Endodermal cell (in vitro differentiated cells): ENCODE measurements at regions not wholly inside any gene's neighbourhood (a gene's known extent, or its start where the extent isn't known, plus 50 kb on each side); places are given as distances from the start of the nearest gene placed in this dataset.

Experiments used
- DNase-seq: peaks from one replicate; pipeline ENCODE4 v3.0.0-alpha.2; 2017
- H3K27ac ChIP-seq: 2 replicates; pipeline ENCODE4 v1.5.1; 2013; ENCODE audit warnings: mild to moderate bottlenecking, low read depth, low read length, moderate library complexity
- H3K27me3 ChIP-seq: 2 replicates; pipeline ENCODE4 v1.6.1; 2013; ENCODE audit warnings: mild to moderate bottlenecking, low read length, moderate library complexity; ENCODE audit not compliant: insufficient read depth, control insufficient read depth, poor library complexity, severe bottlenecking
- H3K36me3 ChIP-seq: 2 replicates; pipeline ENCODE4 v1.7.0; 2013; ENCODE audit warnings: mild to moderate bottlenecking, low read length, moderate library complexity; ENCODE audit not compliant: control insufficient read depth, insufficient read depth
- H3K4me1 ChIP-seq: one replicate; pipeline ENCODE4 v1.7.0; 2013; ENCODE audit warnings: low read length; ENCODE audit not compliant: control insufficient read depth, insufficient read depth
- H3K4me3 ChIP-seq: 2 replicates; pipeline ENCODE4 v1.5.1; 2013; ENCODE audit warnings: mild to moderate bottlenecking, low read length, moderate library complexity
- H3K9ac ChIP-seq: 2 replicates; pipeline ENCODE4 v1.6.1; 2013; ENCODE audit warnings: mild to moderate bottlenecking, low read length, moderate library complexity; ENCODE audit not compliant: poor library complexity, severe bottlenecking; ENCODE audit errors: extremely low read depth
- H3K9me3 ChIP-seq: 2 replicates; pipeline ENCODE4 v1.6.1; 2013; ENCODE audit warnings: mild to moderate bottlenecking, low read length, moderate library complexity; ENCODE audit not compliant: control insufficient read depth
- H3K27ac Mint-ChIP-seq: 2 replicates; pipeline ENCODE4 v1.8.0; 2020; ENCODE audit warnings: mixed read lengths
- H3K27me3 Mint-ChIP-seq: 2 replicates; pipeline ENCODE4 v1.8.0; 2021; ENCODE audit warnings: mild to moderate bottlenecking, mixed read lengths; ENCODE audit not compliant: insufficient read depth
- H3K36me3 Mint-ChIP-seq: 2 replicates; pipeline ENCODE4 v1.8.0; 2020; ENCODE audit warnings: low read depth, mixed read lengths
- H3K4me1 Mint-ChIP-seq: 2 replicates; pipeline ENCODE4 v1.8.0; 2020; ENCODE audit warnings: mixed read lengths
- H3K4me3 Mint-ChIP-seq: 2 replicates; pipeline ENCODE4 v1.8.0; 2020; ENCODE audit warnings: mild to moderate bottlenecking, moderate library complexity, mixed read lengths
- H3K9me3 Mint-ChIP-seq: 2 replicates; pipeline ENCODE4 v1.8.0; 2020; ENCODE audit warnings: mild to moderate bottlenecking, mixed read lengths
- CTCF ChIP-seq: fragments of 200-600 bp; sonication (generic); conservative IDR thresholded peaks from 2 replicates; pipeline ENCODE4 v1.5.0; 2021; ENCODE audit warnings: antibody characterized with exemption, mild to moderate bottlenecking
- WGBS, 2 experiments: methylation state at CpG; one replicate each; pipeline versions ENCODE4 v1.1.5 to v1.1.7; 2013; ENCODE audit warnings: missing lambda C conversion rate in 2 of 2, mixed read lengths in 1 of 2; ENCODE audit not compliant: insufficient coverage in 1 of 2, insufficient read length in 1 of 2; 5-methylcytosine and 5-hydroxymethylcytosine counted together

GRCh38 chr2:62587592-62587991, 81.6 kb upstream of the TMEM17 start:
- no peak overlapping the region for H3K27ac ChIP-seq
- H3K27ac Mint-ChIP-seq = no peak overlapping the region
- no peaks in the 10 kb centered on the region for H3K27me3 ChIP-seq
- H3K4me1 Mint-ChIP-seq = peaks cover 4% of the 10 kb centered on the region
- H3K4me3 ChIP-seq = no peak overlapping the region
- H3K9ac ChIP-seq = no peak overlapping the region
- no peaks in the 10 kb centered on the region for H3K36me3 ChIP-seq
- no peak for TF ChIP-seq CTCF
- peaks cover 12% of the 10 kb centered on the region for H3K9me3 ChIP-seq
- peaks cover 27% of the 10 kb centered on the region for H3K9me3 Mint-ChIP-seq
- H3K4me1 ChIP-seq = no peaks in the 10 kb centered on the region
- H3K27me3 Mint-ChIP-seq = peaks cover 2% of the 10 kb centered on the region
- H3K36me3 Mint-ChIP-seq = no peaks in the 10 kb centered on the region
- no peak overlapping the region for H3K4me3 Mint-ChIP-seq
- DNase-seq = no peak
- 85 to 88% methylated on average over 2 to 3 of the region's 3 CpGs for WGBS, 2 experiments

- WGBS, 2 experiments = 94% methylated on average over 2 of the region's 2 CpGs; no CpG with 5 or more reads in 1 of the 2 experiments
- no peak overlapping the region for H3K4me3 ChIP-seq
- H3K9me3 ChIP-seq = peaks cover 12% of the 10 kb centered on the region
- Mint-ChIP-seq H3K4me1 (peaks cover 4% of the 10 kb centered on the region), H3K4me3 (no peak overlapping the region), H3K27ac (no peak overlapping the region), H3K27me3 (peaks cover 5% of the 10 kb centered on the region), H3K36me3 (no peaks in the 10 kb centered on the region), H3K9me3 (peaks cover 30% of the 10 kb centered on the region)
- no peaks in the 10 kb centered on the region for H3K4me1 ChIP-seq
- TF ChIP-seq CTCF = no peak
- DNase-seq = no peak
- no peaks in the 10 kb centered on the region for H3K27me3 ChIP-seq
- no peak overlapping the region for H3K27ac ChIP-seq
- H3K36me3 ChIP-seq = no peaks in the 10 kb centered on the region
- H3K9ac ChIP-seq = no peak overlapping the region
Measured at GRCh38 chr2:62586981-62587380, 81.0 kb upstream of the TMEM17 start.

- H3K27me3 Mint-ChIP-seq = peaks cover 6% of the 10 kb centered on the region
- no peaks in the 10 kb centered on the region for H3K36me3 Mint-ChIP-seq
- H3K9ac ChIP-seq = no peak overlapping the region
- H3K27me3 ChIP-seq = no peaks in the 10 kb centered on the region
- peaks cover 3% of the 10 kb centered on the region for H3K9me3 Mint-ChIP-seq
- 80 to 94% methylated on average over 4 to 7 of the region's 7 CpGs for WGBS, 2 experiments
- no peak overlapping the region for H3K4me3 Mint-ChIP-seq
- H3K27ac Mint-ChIP-seq = no peak overlapping the region
- no peaks in the 10 kb centered on the region for H3K9me3 ChIP-seq
- H3K4me1 ChIP-seq = no peaks in the 10 kb centered on the region
- H3K4me1 Mint-ChIP-seq = no peaks in the 10 kb centered on the region
- no peak overlapping the region for H3K27ac ChIP-seq
- H3K36me3 ChIP-seq = no peaks in the 10 kb centered on the region
- TF ChIP-seq CTCF = no peak
- H3K4me3 ChIP-seq = no peak overlapping the region
- DNase-seq = no peak
Measured at GRCh38 chr2:62578803-62579640, 73.0 kb upstream of the TMEM17 start.
